GM19397 (cell line): ENCODE measurements at regions not wholly inside any gene's neighbourhood (a gene's known extent, or its start where the extent isn't known, plus 50 kb on each side); places are given as distances from the start of the nearest gene placed in this dataset.
"Not testable (repeated sequence)": the region's sequence is repeated elsewhere in the genome, so short reads cannot be mapped to it uniquely, and the experiment has no call there.

ENCODE experiments used
- ATAC-seq: cut with Tn5 transposase; IDR thresholded peaks from one replicate; pipeline ENCODE4 v1.9.1; 2021; ENCODE audit warnings: mild to moderate bottlenecking, moderate library complexity; ENCODE audit not compliant: unreplicated experiment

GRCh38 chr4:131531087-131531486 is 1618.0 kb upstream of the PCDH10 start:
- no peak for ATAC-seq

- ATAC-seq: no peak
Observed at GRCh38 chr4:131534944-131535645, 1614.0 kb upstream of the PCDH10 start.

- ATAC-seq: no peak
Observed at GRCh38 chr4:131540256-131540655, 1608.8 kb upstream of the PCDH10 start.

- no peak for ATAC-seq
Observed at GRCh38 chr4:131547506-131547981, 1601.5 kb upstream of the PCDH10 start.

GRCh38 chr4:131551306-131551705 is 1597.8 kb upstream of the PCDH10 start:
- no peak for ATAC-seq

GRCh38 chr4:131566026-131566425 is 1583.1 kb upstream of the PCDH10 start:
- ATAC-seq: no peak

- ATAC-seq: no peak
Observed at GRCh38 chr4:131584587-131584986, 1564.5 kb upstream of the PCDH10 start.

GRCh38 chr4:131595140-131595539 is 1554.0 kb upstream of the PCDH10 start:
- no peak for ATAC-seq

GRCh38 chr4:131603705-131604104 is 1545.4 kb upstream of the PCDH10 start:
- ATAC-seq: no peak

- ATAC-seq: no peak
Observed at GRCh38 chr4:131609039-131609438, 1540.1 kb upstream of the PCDH10 start.

GRCh38 chr4:131610517-131610916 is 1538.6 kb upstream of the PCDH10 start:
- ATAC-seq: not testable (repeated sequence)

- peak; percentile 44 for ATAC-seq
Observed at GRCh38 chr4:131613086-131613823, 1535.8 kb upstream of the PCDH10 start.

- peak; percentile 90 for ATAC-seq
Observed at GRCh38 chr4:131613824-131614216, 1535.3 kb upstream of the PCDH10 start.

GRCh38 chr4:131632877-131633276 is 1516.2 kb upstream of the PCDH10 start:
- no peak for ATAC-seq

GRCh38 chr4:131635191-131635590 is 1513.9 kb upstream of the PCDH10 start:
- no peak for ATAC-seq

GRCh38 chr4:131638781-131639180 is 1510.3 kb upstream of the PCDH10 start:
- ATAC-seq: no peak

GRCh38 chr4:131644619-131645018 is 1504.5 kb upstream of the PCDH10 start:
- no peak for ATAC-seq

GRCh38 chr4:131649227-131649626 is 1499.9 kb upstream of the PCDH10 start:
- ATAC-seq: no peak

- ATAC-seq: no peak
Observed at GRCh38 chr4:131650951-131651350, 1498.1 kb upstream of the PCDH10 start.

GRCh38 chr4:131683314-131683713 is 1465.8 kb upstream of the PCDH10 start:
- not testable (repeated sequence) for ATAC-seq

- ATAC-seq: no peak
Observed at GRCh38 chr4:131721883-131722282, 1427.2 kb upstream of the PCDH10 start.

- ATAC-seq: not testable (repeated sequence)
Observed at GRCh38 chr4:131723069-131723468, 1426.0 kb upstream of the PCDH10 start.
